SK-N-SH treated with all-trans-retinoic acid at 6 μM for 48 hours (cell line): ENCODE measurements at regions not wholly inside any gene's neighbourhood (a gene's known extent, or its start where the extent isn't known, plus 50 kb on each side); places are given as distances from the start of the nearest gene placed in this dataset.

Experiments
- ARNTL ChIP-seq: fragments of 450-650 bp; formaldehyde crosslinking; IDR thresholded peaks from 2 replicates; pipeline ENCODE4 v1.5.0; 2020; ENCODE audit warnings: low read depth, mild to moderate bottlenecking, moderate library complexity, borderline replicate concordance
- CSDC2 ChIP-seq: fragments of 250-450 bp; sonication (Bioruptor Pico); IDR thresholded peaks from 2 replicates; pipeline ENCODE4 v1.5.0; 2020; ENCODE audit warnings: mild to moderate bottlenecking, moderate library complexity
- ESRRG ChIP-seq: fragments of 250-450 bp; sonication (Bioruptor Pico); IDR thresholded peaks from 2 replicates; pipeline ENCODE4 v1.6.1; 2021; ENCODE audit warnings: mild to moderate bottlenecking
- ISL1 ChIP-seq: fragments of 250-450 bp; sonication (Bioruptor Pico); IDR thresholded peaks from 2 replicates; pipeline ENCODE4 v2.1.2; 2022; ENCODE audit warnings: mild to moderate bottlenecking, moderate library complexity
- SNAI2 ChIP-seq: fragments of 250-450 bp; sonication (Bioruptor Pico); IDR thresholded peaks from 2 replicates; pipeline ENCODE4 v1.5.0; 2020; ENCODE audit warnings: mild to moderate bottlenecking, moderate library complexity
- TSHZ2 ChIP-seq: fragments of 250-450 bp; sonication (Bioruptor Pico); IDR thresholded peaks from 2 replicates; pipeline ENCODE4 v1.5.0; 2020; ENCODE audit warnings: mild to moderate bottlenecking, moderate library complexity
- ZC3H10 ChIP-seq: fragments of 250-450 bp; sonication (Bioruptor Pico); IDR thresholded peaks from 2 replicates; pipeline ENCODE4 v1.5.1; 2021; ENCODE audit warnings: mild to moderate bottlenecking, moderate library complexity
- ZFP3 ChIP-seq: fragments of 250-450 bp; sonication (Bioruptor Pico); IDR thresholded peaks from 2 replicates; pipeline ENCODE4 v1.5.0; 2020; ENCODE audit warnings: mild to moderate bottlenecking, moderate library complexity
- ZFP30 ChIP-seq: fragments of 450-650 bp; formaldehyde crosslinking; IDR thresholded peaks from 2 replicates; pipeline ENCODE4 v1.5.0; 2022; ENCODE audit warnings: mild to moderate bottlenecking, moderate library complexity
- ZNF565 ChIP-seq: fragments of 450-650 bp; formaldehyde crosslinking; conservative IDR thresholded peaks from 2 replicates; pipeline ENCODE4 v1.5.0; 2020; ENCODE audit warnings: low read depth, mild to moderate bottlenecking, moderate library complexity
- TF ChIP-seq, protein P1 (sequence below): fragments of 250-450 bp; sonication (Bioruptor Pico); IDR thresholded peaks from 2 replicates; pipeline ENCODE4 v1.8.0; 2020; ENCODE audit warnings: mild to moderate bottlenecking, moderate library complexity, borderline replicate concordance
- TF ChIP-seq, protein P2 (sequence below): fragments of 250-450 bp; sonication (Bioruptor Pico); IDR thresholded peaks from 2 replicates; pipeline ENCODE4 v1.5.1; 2021; ENCODE audit warnings: mild to moderate bottlenecking, moderate library complexity
- TF ChIP-seq, protein P3 (sequence below): fragments of 250-450 bp; sonication (Bioruptor Pico); IDR thresholded peaks from 2 replicates; pipeline ENCODE4 v1.8.0; 2021; ENCODE audit warnings: low read depth, mild to moderate bottlenecking, moderate library complexity, borderline replicate concordance

DNA sequence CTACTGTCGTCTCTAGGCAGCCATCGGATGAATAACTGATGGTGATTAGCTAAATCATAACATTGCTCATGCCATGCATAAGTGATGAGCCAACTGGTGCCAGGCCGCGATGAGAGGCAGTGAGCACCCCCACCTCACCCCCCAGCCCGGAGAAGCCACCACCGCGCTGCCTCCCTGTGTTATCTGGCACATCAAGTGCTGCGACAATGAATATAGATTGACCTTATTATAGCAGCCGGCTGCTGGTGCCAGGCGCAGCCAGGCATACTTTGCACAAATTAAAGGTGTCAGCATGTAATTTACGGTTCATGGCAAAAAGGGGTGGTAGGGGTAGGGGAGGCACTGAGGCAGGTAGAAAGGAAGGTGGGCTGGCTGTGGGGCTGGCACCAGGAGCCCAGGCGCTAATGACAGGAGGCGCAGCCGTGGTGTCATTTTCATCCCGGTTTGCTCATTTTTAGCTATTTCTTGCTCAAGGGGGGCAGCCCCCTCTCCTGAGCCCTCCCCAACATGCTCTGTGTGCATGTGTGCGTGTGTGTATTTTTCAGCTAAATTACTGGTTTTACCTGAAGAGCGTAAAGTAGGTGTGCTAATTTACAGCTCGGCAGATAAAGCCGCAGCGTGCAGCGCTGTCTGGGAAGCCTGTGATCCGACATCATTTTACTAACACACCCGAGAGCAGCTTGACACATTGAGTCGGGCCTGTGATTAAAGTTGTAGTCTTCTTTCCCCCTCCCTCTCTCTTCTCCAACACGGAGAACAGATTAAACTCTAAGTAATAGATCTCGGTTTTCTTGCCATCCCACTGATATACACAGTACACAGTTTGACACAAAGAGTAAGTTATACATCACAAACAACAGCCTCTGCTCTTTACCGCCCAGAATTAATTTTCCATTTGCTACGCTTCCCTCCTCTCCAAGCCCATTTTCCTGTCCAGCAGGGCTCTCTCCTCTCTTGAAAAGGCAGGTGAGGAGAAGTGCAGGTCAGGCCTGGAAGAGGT is 212.3 kb downstream of the RPLP1 start:
- TF ChIP-seq, protein P1, sequence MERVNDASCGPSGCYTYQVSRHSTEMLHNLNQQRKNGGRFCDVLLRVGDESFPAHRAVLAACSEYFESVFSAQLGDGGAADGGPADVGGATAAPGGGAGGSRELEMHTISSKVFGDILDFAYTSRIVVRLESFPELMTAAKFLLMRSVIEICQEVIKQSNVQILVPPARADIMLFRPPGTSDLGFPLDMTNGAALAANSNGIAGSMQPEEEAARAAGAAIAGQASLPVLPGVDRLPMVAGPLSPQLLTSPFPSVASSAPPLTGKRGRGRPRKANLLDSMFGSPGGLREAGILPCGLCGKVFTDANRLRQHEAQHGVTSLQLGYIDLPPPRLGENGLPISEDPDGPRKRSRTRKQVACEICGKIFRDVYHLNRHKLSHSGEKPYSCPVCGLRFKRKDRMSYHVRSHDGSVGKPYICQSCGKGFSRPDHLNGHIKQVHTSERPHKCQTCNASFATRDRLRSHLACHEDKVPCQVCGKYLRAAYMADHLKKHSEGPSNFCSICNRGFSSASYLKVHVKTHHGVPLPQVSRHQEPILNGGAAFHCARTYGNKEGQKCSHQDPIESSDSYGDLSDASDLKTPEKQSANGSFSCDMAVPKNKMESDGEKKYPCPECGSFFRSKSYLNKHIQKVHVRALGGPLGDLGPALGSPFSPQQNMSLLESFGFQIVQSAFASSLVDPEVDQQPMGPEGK (CRISPR knock-in tag): no peak
- TF ChIP-seq, protein P2, sequence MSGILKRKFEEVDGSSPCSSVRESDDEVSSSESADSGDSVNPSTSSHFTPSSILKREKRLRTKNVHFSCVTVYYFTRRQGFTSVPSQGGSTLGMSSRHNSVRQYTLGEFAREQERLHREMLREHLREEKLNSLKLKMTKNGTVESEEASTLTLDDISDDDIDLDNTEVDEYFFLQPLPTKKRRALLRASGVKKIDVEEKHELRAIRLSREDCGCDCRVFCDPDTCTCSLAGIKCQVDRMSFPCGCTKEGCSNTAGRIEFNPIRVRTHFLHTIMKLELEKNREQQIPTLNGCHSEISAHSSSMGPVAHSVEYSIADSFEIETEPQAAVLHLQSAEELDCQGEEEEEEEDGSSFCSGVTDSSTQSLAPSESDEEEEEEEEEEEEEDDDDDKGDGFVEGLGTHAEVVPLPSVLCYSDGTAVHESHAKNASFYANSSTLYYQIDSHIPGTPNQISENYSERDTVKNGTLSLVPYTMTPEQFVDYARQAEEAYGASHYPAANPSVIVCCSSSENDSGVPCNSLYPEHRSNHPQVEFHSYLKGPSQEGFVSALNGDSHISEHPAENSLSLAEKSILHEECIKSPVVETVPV (CRISPR knock-in tag): no peak
- TF ChIP-seq TSHZ2 (CRISPR knock-in tag): no peak
- no peak for TF ChIP-seq ARNTL
- no peak for TF ChIP-seq ISL1 (CRISPR knock-in tag)
- no peak for TF ChIP-seq CSDC2
- no peak for TF ChIP-seq ZNF565
- TF ChIP-seq SNAI2: no peak
- TF ChIP-seq, protein P3, sequence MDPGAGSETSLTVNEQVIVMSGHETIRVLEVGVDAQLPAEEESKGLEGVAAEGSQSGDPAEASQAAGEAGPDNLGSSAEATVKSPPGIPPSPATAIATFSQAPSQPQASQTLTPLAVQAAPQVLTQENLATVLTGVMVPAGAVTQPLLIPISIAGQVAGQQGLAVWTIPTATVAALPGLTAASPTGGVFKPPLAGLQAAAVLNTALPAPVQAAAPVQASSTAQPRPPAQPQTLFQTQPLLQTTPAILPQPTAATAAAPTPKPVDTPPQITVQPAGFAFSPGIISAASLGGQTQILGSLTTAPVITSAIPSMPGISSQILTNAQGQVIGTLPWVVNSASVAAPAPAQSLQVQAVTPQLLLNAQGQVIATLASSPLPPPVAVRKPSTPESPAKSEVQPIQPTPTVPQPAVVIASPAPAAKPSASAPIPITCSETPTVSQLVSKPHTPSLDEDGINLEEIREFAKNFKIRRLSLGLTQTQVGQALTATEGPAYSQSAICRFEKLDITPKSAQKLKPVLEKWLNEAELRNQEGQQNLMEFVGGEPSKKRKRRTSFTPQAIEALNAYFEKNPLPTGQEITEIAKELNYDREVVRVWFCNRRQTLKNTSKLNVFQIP (CRISPR knock-in tag): no peak
- TF ChIP-seq ZC3H10 (CRISPR knock-in tag): no peak
- TF ChIP-seq ESRRG (CRISPR knock-in tag): no peak
- TF ChIP-seq ZFP30 (CRISPR knock-in tag): no peak
- no peak for TF ChIP-seq ZFP3 (CRISPR knock-in tag)
